Dermis microvascular lymphatic vessel endothelial cell (primary cell): ENCODE measurements at regions not wholly inside any gene's neighbourhood (a gene's known extent, or its start where the extent isn't known, plus 50 kb on each side); places are given as distances from the start of the nearest gene placed in this dataset.
"Not testable (repeated sequence)": the region's sequence is repeated elsewhere in the genome, so short reads cannot be mapped to it uniquely, and the experiment has no call there.

Source experiments
- DNase-seq, 2 donors: peaks; one replicate each; pipeline versions ENCODE4 v3.0.0 to v3.0.0-alpha.2; 2010; ENCODE audit warnings: low read depth in 2 of 2

GRCh38 chr10:109282510-109282909 lies 640.8 kb downstream of the XPNPEP1 start:
- no peak for DNase-seq

DNA sequence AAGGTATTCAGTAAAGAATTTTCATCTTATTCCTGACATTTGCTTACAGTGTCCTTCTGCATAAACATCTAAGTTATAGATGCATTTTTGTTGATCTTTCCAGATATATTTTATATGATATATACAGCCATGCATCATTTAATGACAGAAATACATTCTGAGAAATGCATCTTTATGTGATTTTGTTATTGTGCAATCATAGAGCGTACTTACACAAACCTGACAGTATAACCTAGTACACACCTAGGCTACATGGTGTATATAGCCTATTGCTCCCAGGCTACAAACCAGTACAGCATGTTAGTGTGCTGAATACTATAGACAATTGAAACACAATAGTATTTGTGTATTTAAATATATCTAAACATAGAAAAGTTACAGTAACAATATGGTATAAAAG lies 642.0 kb downstream of the XPNPEP1 start:
- no peak for DNase-seq

DNA sequence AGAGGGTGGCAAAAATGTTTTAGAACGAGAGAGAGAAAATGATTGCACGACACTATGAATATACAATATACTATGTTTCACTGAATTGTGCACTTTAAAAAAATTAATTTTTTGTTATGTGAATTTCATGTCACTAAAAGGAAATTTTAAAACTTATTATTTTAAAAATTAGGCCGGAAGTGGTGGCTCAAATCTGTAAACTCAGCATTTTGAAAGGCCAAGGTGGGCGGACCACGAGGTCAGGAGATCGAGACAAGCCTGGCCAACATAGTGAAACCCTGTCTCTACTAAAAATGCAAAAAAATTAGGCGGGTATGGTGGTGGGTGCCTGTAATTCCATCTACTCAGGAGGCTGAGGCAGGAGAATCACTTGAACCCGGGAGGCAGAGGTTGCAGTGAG lies 642.5 kb downstream of the XPNPEP1 start:
- no peak for DNase-seq

GRCh38 chr10:109277456-109277855 lies 645.9 kb downstream of the XPNPEP1 start:
- DNase-seq: no peak

GRCh38 chr10:109275960-109276359 lies 647.4 kb downstream of the XPNPEP1 start:
- DNase-seq: no peak

- DNase-seq: no peak
Observed at GRCh38 chr10:109274681-109275080, 648.6 kb downstream of the XPNPEP1 start.

DNA sequence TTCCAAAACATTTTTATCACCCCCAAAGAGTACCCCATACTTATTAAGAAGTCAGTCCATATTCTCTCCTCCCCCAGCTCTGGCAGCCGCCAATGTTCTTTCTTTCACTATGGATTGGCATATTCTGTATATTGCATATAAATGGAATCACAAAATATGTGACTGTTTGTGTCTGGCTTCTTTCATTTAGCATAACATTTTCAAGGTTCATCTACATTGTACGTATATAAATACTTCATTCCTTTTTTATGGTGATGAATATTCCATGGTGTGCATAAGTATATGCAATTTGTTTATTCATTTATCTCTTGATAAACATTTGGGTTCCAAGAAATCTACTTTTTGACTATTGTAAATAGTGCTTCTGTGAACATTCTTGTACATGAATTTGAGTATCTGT lies 653.1 kb downstream of the XPNPEP1 start:
- no peak for DNase-seq

DNA sequence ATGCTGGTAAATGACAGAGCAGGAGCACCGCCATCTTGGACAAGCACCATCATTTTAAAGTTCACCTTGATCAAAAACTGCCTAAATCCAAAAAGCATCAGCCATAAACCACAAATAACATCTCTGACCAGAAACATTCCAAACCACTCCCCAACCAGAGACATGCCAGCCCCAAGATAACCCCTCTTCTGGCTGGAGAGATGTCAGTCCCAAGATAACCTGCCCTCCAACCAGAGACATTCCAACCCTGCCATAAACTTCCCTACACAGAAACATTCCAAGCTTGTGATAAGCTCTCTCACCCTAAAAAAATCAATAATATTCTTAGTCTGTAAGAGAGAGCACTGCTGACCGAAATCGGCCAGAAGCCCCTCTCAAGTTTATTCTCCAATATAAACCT lies 659.3 kb downstream of the XPNPEP1 start:
- DNase-seq: no peak

GRCh38 chr10:109261231-109261630 lies 662.1 kb downstream of the XPNPEP1 start:
- DNase-seq: no peak

- no peak for DNase-seq
Observed at GRCh38 chr10:109259293-109259692, 664.0 kb downstream of the XPNPEP1 start.

- no peak for DNase-seq
Observed at GRCh38 chr10:109253306-109253705, 670.0 kb downstream of the XPNPEP1 start.

GRCh38 chr10:109250152-109250551 lies 673.2 kb downstream of the XPNPEP1 start:
- DNase-seq: no peak

DNA sequence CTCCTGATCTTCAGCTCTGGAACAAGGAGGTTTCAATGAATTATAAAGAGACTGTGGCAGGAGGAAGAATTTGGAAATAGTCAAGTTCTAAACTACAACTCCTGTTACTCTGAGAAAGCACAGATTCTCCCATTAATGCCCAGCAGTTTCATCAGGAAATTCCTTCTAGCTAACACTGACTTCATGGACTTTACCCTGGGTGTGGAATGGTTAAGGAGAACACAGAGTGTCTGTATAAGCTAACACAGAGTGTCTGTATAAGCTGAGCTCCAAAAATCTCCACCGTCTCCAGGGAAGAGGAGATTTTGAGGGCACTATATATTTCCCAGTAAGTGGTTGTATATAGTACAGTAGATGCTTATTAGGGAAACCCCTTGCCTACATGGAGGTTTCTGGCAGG lies 675.5 kb downstream of the XPNPEP1 start:
- DNase-seq: no peak

DNA sequence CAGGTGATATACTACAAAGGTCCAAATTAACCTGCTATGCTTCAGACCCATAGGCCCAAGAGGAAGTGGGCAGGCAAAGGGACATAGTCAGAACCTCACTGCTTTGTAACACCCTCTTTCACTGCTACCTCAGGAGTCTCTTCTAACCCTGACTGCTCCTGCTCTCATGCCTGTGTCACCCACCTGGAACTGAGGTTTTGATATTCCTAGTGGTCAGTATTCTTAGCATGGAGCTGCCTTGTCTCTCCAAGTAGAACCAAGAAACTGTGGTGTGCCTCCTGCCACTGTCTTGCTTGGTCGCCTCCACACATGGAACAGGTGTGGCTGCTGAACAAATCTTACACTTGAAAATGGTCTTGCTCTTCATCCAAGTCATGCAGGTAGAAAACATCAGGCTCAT lies 677.5 kb downstream of the XPNPEP1 start:
- DNase-seq: no peak

DNA sequence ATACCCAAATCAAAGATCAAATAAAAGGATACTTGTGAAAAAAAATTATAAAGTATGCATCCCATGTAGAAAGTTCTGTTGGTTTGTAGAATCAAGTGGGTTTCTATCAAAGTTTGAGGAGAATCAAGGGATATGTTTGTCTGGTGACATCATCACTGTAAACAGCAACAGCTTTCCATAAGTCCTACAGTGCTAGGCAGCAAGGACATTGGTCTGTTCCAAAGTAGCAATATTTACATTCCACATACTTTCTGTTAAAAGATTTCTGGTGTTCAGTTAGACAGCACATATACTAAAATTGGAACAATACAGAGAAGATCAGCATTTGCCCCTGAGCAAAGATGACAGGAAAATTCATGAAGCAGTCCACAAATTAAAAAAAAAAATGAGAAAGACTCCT lies 683.9 kb downstream of the XPNPEP1 start:
- no peak for DNase-seq

GRCh38 chr10:109237682-109238081 lies 685.6 kb downstream of the XPNPEP1 start:
- DNase-seq: no peak

GRCh38 chr10:109237050-109237449 lies 686.3 kb downstream of the XPNPEP1 start:
- no peak for DNase-seq

DNA sequence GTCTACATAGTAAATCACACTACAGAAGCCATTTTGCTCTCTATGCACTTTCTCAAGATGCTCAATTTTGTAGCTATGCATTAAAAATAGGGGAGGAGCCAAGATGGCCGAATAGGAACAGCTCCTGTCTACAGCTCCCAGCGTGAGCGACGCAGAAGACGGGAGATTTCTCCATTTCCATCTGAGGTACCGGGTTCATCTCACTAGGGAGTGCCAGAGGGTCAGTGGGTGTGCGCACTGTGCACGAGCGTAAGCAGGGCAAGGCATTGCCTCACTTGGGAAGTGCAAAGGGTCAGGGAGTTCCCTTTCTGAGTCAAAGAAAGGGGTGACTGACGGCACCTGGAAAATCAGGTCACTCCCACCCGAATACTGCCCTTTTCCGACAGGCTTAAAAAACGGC lies 699.8 kb downstream of the XPNPEP1 start:
- DNase-seq: not testable (repeated sequence)

GRCh38 chr10:109219935-109220605 lies 703.2 kb downstream of the XPNPEP1 start:
- DNase-seq: no peak

DNA sequence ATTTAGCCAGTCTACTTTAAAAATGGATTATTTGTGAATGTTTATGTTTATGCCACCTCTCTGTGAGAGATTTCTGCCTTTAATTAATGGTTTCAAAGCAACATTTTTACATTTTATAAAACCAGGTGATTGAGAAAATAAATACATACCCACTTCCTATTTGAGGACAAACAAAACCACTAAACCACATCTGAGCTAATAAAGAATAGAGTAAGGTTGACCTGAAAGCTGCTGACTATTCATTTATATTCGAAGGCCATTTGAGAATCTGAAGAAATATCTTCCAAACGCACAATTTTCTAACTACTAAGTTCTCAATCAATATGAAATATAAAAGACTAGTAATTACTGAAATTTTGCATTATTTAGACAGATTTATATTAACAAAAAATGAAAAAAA lies 705.1 kb downstream of the XPNPEP1 start:
- DNase-seq: no peak

DNA sequence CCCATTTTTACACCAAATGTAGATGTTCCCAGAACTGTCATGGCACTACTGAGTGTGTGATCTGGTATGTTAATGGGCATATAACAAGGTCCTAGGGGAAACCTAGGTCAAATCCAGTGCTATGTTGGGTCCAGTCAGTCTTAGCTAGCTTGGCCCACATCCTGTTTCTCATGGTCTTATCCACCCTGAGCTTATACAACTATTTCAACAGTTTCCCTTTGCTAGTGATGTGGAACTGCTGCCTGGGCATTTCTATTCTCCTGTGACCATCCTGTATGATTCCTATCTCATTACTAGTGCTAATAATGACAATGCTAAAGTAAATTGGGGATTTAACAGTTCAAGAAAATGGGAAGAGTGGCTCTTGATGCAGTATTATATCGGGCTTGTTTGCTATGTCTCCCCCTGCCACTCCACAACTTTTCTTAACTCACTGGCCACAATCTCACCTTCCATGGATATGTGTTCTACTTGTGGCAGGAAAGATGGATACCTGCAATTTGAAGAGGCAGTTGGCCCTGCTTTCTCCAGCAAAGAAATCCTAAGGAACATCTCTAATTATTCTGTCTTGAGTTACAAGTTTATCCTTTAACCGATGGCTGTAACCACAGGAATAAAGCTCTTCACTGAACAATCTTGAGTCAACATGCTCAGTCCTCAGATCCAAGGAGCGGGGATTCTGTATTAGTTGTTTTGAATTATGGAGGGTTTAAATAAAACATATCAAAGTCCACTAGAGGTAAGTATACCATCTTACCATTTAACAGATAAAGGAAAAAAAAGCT lies 707.8 kb downstream of the XPNPEP1 start:
- DNase-seq: no peak

DNA sequence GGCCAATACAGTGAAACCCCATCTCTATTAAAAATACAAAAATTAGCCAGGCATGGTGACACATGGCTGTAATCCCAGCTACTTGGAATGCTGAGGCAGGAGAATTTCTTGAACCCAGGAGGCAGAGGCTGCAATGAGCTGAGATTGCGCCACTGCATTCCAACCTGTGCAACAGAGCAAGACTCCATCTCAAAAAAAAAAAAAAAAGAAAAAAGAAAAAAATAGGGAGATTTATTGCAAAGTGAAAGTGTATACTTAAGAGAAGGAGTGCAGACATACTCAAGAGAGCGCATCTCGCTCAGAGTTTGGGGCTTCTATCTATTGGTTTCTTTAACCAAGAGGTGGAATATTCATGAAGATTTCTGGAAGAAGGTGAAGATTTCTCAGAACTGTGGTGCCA lies 708.4 kb downstream of the XPNPEP1 start:
- DNase-seq: not testable (repeated sequence)

DNA sequence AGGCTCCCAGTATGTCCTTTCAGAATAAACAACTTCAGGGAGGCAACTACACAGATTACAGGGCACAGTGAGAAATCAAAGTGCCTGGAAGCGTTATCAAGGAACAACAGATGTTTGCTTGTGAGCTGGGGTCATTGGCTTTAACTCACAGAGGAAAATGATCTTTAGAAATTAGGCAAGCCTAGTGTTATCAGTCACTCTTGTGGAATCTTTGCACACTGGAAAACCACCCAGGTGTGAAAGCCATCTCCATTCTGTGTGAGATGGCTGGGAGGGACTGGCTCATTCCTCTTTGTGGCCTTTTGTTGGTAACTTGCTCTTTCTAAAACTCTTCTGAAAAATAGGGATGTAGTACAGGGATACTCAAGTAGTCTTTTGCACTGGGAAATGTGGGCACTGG lies 716.0 kb downstream of the XPNPEP1 start:
- DNase-seq: no peak
